IMR-90 (cell line): ENCODE measurements at regions not wholly inside any gene's neighbourhood (a gene's known extent, or its start where the extent isn't known, plus 50 kb on each side); places are given as distances from the start of the nearest gene placed in this dataset.
A peak's percentile ranks its signal among the peaks of the same experiment; 100 is the strongest.
"Not testable (repeated sequence)": the region's sequence is repeated elsewhere in the genome, so short reads cannot be mapped to it uniquely, and the experiment has no call there.

Source experiments
- ATAC-seq: fragments of 200-7000 bp; cut with Tn5 transposase; 2 replicates; pipeline ENCODE4 v1.9.1; 2020; ENCODE audit warnings: low read depth, mild to moderate bottlenecking, moderate library complexity
- BruUV-seq: library from RNA; stranded (reverse); fragments of 400-500 nt; replicated peaks from 2 replicates; lab custom pipeline; 2021; lab: Mats Ljungman, UMichigan
- CTCF ChIA-PET: fragments of 300-600 bp; formaldehyde crosslinking; extraction: SDS; loops from one replicate; lab custom pipeline; 2021; ENCODE audit warnings: antibody characterized with exemption; lab: Yijun Ruan, JAX
- POLR2A ChIA-PET: fragments of 300-600 bp; sonication (Branson Sonifier 250); formaldehyde crosslinking; loops from one replicate; lab custom pipeline; 2022; ENCODE audit warnings: antibody characterized with exemption; ENCODE audit not compliant: unreplicated experiment; lab: Charles Lee
- DNase-seq: peaks from one replicate; pipeline ENCODE4 v3.0.0; 2013
- H2AFZ ChIP-seq: replicated peaks from 2 replicates; pipeline ENCODE3; 2013; ENCODE audit warnings: low read length, mild to moderate bottlenecking; ENCODE audit not compliant: poor library complexity
- H2AK5ac ChIP-seq: 2 replicates; pipeline ENCODE4 v1.6.1; 2013; ENCODE audit warnings: low read depth, low read length, inconsistent platforms
- H2AK9ac ChIP-seq: replicated peaks from 2 replicates; pipeline ENCODE3; 2013; ENCODE audit warnings: mild to moderate bottlenecking, low read depth, low read length, moderate library complexity; ENCODE audit not compliant: poor library complexity
- H2BK120ac ChIP-seq: 2 replicates; pipeline ENCODE4 v1.6.1; 2013; ENCODE audit warnings: low read depth, low read length, inconsistent platforms
- H2BK15ac ChIP-seq: 3 replicates; pipeline ENCODE4 v1.6.1; 2013; ENCODE audit warnings: low read depth, low read length, inconsistent platforms
- H2BK20ac ChIP-seq: 2 replicates; pipeline ENCODE4 v1.6.1; 2013; ENCODE audit warnings: low read depth, mild to moderate bottlenecking, inconsistent platforms, low read length, moderate library complexity
- H2BK5ac ChIP-seq: 2 replicates; pipeline ENCODE4 v1.6.1; 2013; ENCODE audit warnings: mild to moderate bottlenecking, low read depth, low read length, inconsistent platforms; ENCODE audit not compliant: poor library complexity, severe bottlenecking
- H3K14ac ChIP-seq: replicated peaks from 2 replicates; pipeline ENCODE4 v1.6.1; 2013; ENCODE audit warnings: low read depth, low read length, inconsistent platforms
- H3K18ac ChIP-seq: 2 replicates; pipeline ENCODE4 v1.6.1; 2013; ENCODE audit warnings: low read depth, low read length, control low read depth
- H3K23ac ChIP-seq: 2 replicates; pipeline ENCODE4 v1.6.1; 2013; ENCODE audit warnings: low read depth, low read length, inconsistent platforms
- H3K27ac ChIP-seq: 2 replicates; pipeline ENCODE4 v1.5.1; 2013; ENCODE audit warnings: mild to moderate bottlenecking, control low read depth, low read length; ENCODE audit not compliant: insufficient read depth
- H3K27me3 ChIP-seq: 2 replicates; pipeline ENCODE4 v1.6.1; 2013; ENCODE audit warnings: low read length; ENCODE audit not compliant: control insufficient read depth, insufficient read depth
- H3K36me3 ChIP-seq: 2 replicates; pipeline ENCODE4 v1.6.1; 2013; ENCODE audit warnings: low read length, mixed read lengths; ENCODE audit not compliant: control insufficient read depth, insufficient read depth
- H3K4ac ChIP-seq: 2 replicates; pipeline ENCODE4 v1.6.1; 2013; ENCODE audit warnings: low read depth, low read length, inconsistent platforms
- H3K4me1 ChIP-seq: 2 replicates; pipeline ENCODE4 v1.6.1; 2013; ENCODE audit warnings: low read length, mixed read lengths; ENCODE audit not compliant: control insufficient read depth, insufficient read depth
- H3K4me2 ChIP-seq: 2 replicates; pipeline ENCODE4 v1.6.1; 2013; ENCODE audit warnings: low read depth, mild to moderate bottlenecking, control low read depth, low read length, moderate library complexity
- H3K4me3 ChIP-seq: 2 replicates; pipeline ENCODE4 v1.5.1; 2013; ENCODE audit warnings: low read depth, mild to moderate bottlenecking, control low read depth, low read length, moderate library complexity; ENCODE audit not compliant: insufficient read depth
- H3K56ac ChIP-seq: 2 replicates; pipeline ENCODE4 v1.6.1; 2013; ENCODE audit warnings: low read length, inconsistent platforms; ENCODE audit not compliant: insufficient read depth; ENCODE audit errors: extremely low read depth
- H3K79me1 ChIP-seq, 2 experiments: 2 replicates each; pipeline ENCODE4 v1.6.1; 2013; ENCODE audit warnings: low read length in 2 of 2, inconsistent platforms in 1 of 2, low read depth in 1 of 2
- H3K9ac ChIP-seq: 2 replicates; pipeline ENCODE4 v1.6.1; 2013; ENCODE audit warnings: low read depth, low read length, control low read depth
- H3K9me1 ChIP-seq: 2 replicates; pipeline ENCODE4 v1.6.1; 2013; ENCODE audit warnings: low read length, inconsistent platforms; ENCODE audit not compliant: insufficient read depth
- H3K9me3 ChIP-seq: 2 replicates; pipeline ENCODE4 v1.6.1; 2013; ENCODE audit warnings: low read length; ENCODE audit not compliant: control insufficient read depth, insufficient read depth
- H4K20me1 ChIP-seq: 2 replicates; pipeline ENCODE4 v1.6.1; 2013; ENCODE audit warnings: low read length, inconsistent platforms; ENCODE audit not compliant: insufficient read depth
- H4K5ac ChIP-seq: 2 replicates; pipeline ENCODE4 v1.6.1; 2013; ENCODE audit warnings: mild to moderate bottlenecking, low read depth, low read length, control low read depth
- H4K8ac ChIP-seq, 2 experiments: 2 replicates each; pipeline ENCODE4 v1.6.1; 2013; ENCODE audit warnings: low read depth in 2 of 2, low read length in 2 of 2, control low read depth in 1 of 2, inconsistent platforms in 1 of 2
- H4K91ac ChIP-seq: 2 replicates; pipeline ENCODE4 v1.6.1; 2013; ENCODE audit warnings: low read depth, low read length, inconsistent platforms; ENCODE audit not compliant: insufficient read depth
- WGBS, 2 experiments: methylation state at CpG; one replicate each; pipeline versions ENCODE4 v1.1.5 to v1.1.7; 2013; ENCODE audit warnings: missing lambda C conversion rate in 2 of 2; ENCODE audit not compliant: insufficient read length in 1 of 2; ENCODE audit errors: extremely low coverage in 2 of 2; 5-methylcytosine and 5-hydroxymethylcytosine counted together
- dilution Hi-C: fragments of 300-500 bp; cut with HindIII; formaldehyde crosslinking; loops from one replicate; pipeline ENCODE4 v1.14.3; 2018; ENCODE audit warnings: low sequenced_read_pairs; ENCODE audit not compliant: unreplicated experiment
- in situ Hi-C: fragments of 300-500 bp; cut with MboI; formaldehyde crosslinking; loops from 3 replicates; pipeline ENCODE4 v1.14.3; 2019; ENCODE audit warnings: low sequenced_read_pairs, inconsistent platforms, mixed read lengths
- intact Hi-C: fragments of 100-400 bp; cut with micrococcal nuclease; formaldehyde crosslinking; loops from 2 replicates; pipeline ENCODE4 v1.10.0; 2022

- intact Hi-C loops, dilution Hi-C loops: not testable (repeated sequence)
Measured at GRCh38 chr9:39775570-39775969, 420.1 kb downstream of the SPATA31A1 start.

GRCh38 chr9:39791356-39791755, 435.9 kb downstream of the SPATA31A1 start:
- H2BK15ac ChIP-seq, H2BK5ac ChIP-seq, H4K5ac ChIP-seq, H2AK5ac ChIP-seq, H3K79me1 ChIP-seq, H2AK9ac ChIP-seq, H3K56ac ChIP-seq, H2AFZ ChIP-seq, H3K4me1 ChIP-seq, POLR2A ChIA-PET, in situ Hi-C loops, H3K4ac ChIP-seq, CTCF ChIA-PET, H4K91ac ChIP-seq, H3K36me3 ChIP-seq, BruUV-seq, H3K14ac ChIP-seq, H2BK20ac ChIP-seq, H3K9ac ChIP-seq, H3K9me1 ChIP-seq, H3K18ac ChIP-seq, H3K27ac ChIP-seq, dilution Hi-C loops, H2BK120ac ChIP-seq, H4K8ac ChIP-seq, intact Hi-C loops, DNase-seq, H3K9me3 ChIP-seq, H3K27me3 ChIP-seq, H3K23ac ChIP-seq, H4K20me1 ChIP-seq: not testable (repeated sequence)
- ATAC-seq = peak; percentile 100
- Histone ChIP-seq H3K4me2 (peak overlapping the region; percentile 77), H3K4me3 (peak overlapping the region; percentile 40)
- WGBS, 2 experiments = no CpG with 5 or more reads among the region's 31 CpGs

More at GRCh38 chr9:39775570-39775969, 420.1 kb downstream of the SPATA31A1 start:
- CTCF ChIA-PET, H3K9me3 ChIP-seq, H3K27ac ChIP-seq, H2BK15ac ChIP-seq, in situ Hi-C loops, DNase-seq, H3K27me3 ChIP-seq, H4K20me1 ChIP-seq, H3K36me3 ChIP-seq, H3K4me2 ChIP-seq, H3K23ac ChIP-seq, H2BK5ac ChIP-seq, BruUV-seq, H3K79me1 ChIP-seq, H3K4ac ChIP-seq, H4K8ac ChIP-seq, H3K56ac ChIP-seq, H2BK120ac ChIP-seq, H2BK20ac ChIP-seq, H2AK9ac ChIP-seq, H3K18ac ChIP-seq, ATAC-seq, H3K9ac ChIP-seq, H2AFZ ChIP-seq, POLR2A ChIA-PET, H2AK5ac ChIP-seq, H3K14ac ChIP-seq, H3K4me3 ChIP-seq, H4K5ac ChIP-seq, H3K9me1 ChIP-seq, H3K4me1 ChIP-seq, H4K91ac ChIP-seq: not testable (repeated sequence)
- WGBS, 2 experiments = no CpG with 5 or more reads among the region's 4 CpGs
